Gastrocnemius medialis (tissue), 4 donors: ENCODE measurements at regions not wholly inside any gene's neighbourhood (a gene's known extent, or its start where the extent isn't known, plus 50 kb on each side); places are given as distances from the start of the nearest gene placed in this dataset.

ENCODE experiments used
- CTCF ChIP-seq, 5 experiments: fragments of 450-650 bp in 3 of 5; fragments of 200-600 bp in 2 of 5; sonication (generic) in 2 of 5; IDR thresholded peaks in 4 of 5; conservative IDR thresholded peaks in 1 of 5; 1 replicate in 4 of 5; 2 replicates in 1 of 5; pipeline ENCODE4 v1.5.1; 2016 to 2019; ENCODE audit warnings: antibody characterized with exemption in 5 of 5, mild to moderate bottlenecking in 3 of 5, moderate library complexity in 3 of 5
- POLR2A ChIP-seq, 2 donors: fragments of 450-650 bp; IDR thresholded peaks; one replicate each; pipeline ENCODE4 v1.6.1; 2017; ENCODE audit warnings: antibody characterized with exemption in 2 of 2, mild to moderate bottlenecking in 2 of 2, moderate library complexity in 2 of 2

- TF ChIP-seq CTCF (IDR thresholded peaks at IDR 0.05 in 4 of 5, conservative IDR thresholded peaks at IDR 0.05 in 1 of 5), result no peak
- TF ChIP-seq POLR2A (IDR thresholded peaks at IDR 0.05), result no peak
Observed at GRCh38 chr12:59459966-59460660, 135.7 kb upstream of the SLC16A7 start.
